Heart right ventricle (tissue), 16 donors: ENCODE measurements at regions not wholly inside any gene's neighbourhood (a gene's known extent, or its start where the extent isn't known, plus 50 kb on each side); places are given as distances from the start of the nearest gene placed in this dataset.

Experiments
- ATAC-seq, 8 donors: fragments of 200-7000 bp; cut with Tn5 transposase; one replicate each; pipeline ENCODE4 v1.9.1; 2020; ENCODE audit warnings: mild to moderate bottlenecking in 8 of 8, moderate library complexity in 8 of 8, moderate number of reproducible peaks in 1 of 8
- DNase-seq, 2 donors: peaks; one replicate each; pipeline ENCODE4 v3.0.0-alpha.2; 2020
- H3K27ac ChIP-seq, 10 donors: fragments of 200-600 bp; sonication (generic) in 2 of 10; one replicate each; pipeline versions ENCODE4 v1.5.0 to v1.8.0; 2020 to 2022; ENCODE audit warnings: mild to moderate bottlenecking in 3 of 10
- H3K27me3 ChIP-seq, 7 donors: fragments of 200-600 bp; one replicate each; pipeline ENCODE4 v1.8.0; 2021 to 2022; ENCODE audit warnings: mild to moderate bottlenecking in 2 of 7
- H3K36me3 ChIP-seq, 9 donors: fragments of 200-600 bp; sonication (generic) in 1 of 9; one replicate each; pipeline versions ENCODE4 v1.5.0 to v1.8.0; 2020 to 2022; ENCODE audit warnings: mild to moderate bottlenecking in 2 of 9
- H3K4me1 ChIP-seq, 9 donors: fragments of 200-600 bp; sonication (generic) in 1 of 9; one replicate each; pipeline versions ENCODE4 v1.5.0 to v1.8.0; 2020 to 2022; ENCODE audit warnings: mild to moderate bottlenecking in 4 of 9
- H3K4me3 ChIP-seq, 10 donors: fragments of 200-600 bp; sonication (generic) in 2 of 10; one replicate each; pipeline versions ENCODE4 v1.5.0 to v1.8.0; 2020 to 2022; ENCODE audit warnings: mild to moderate bottlenecking in 7 of 10, moderate library complexity in 2 of 10
- H3K9me3 ChIP-seq, 11 donors: fragments of 200-600 bp in 10 of 11; sonication (generic) in 2 of 11; one replicate each; pipeline versions ENCODE4 v1.5.0 to v1.8.0; 2013 to 2022; ENCODE audit warnings: mild to moderate bottlenecking in 2 of 11, control low read depth in 1 of 11, moderate library complexity in 1 of 11
- CTCF ChIP-seq, 9 donors: fragments of 200-600 bp; sonication (generic) in 2 of 9; IDR thresholded peaks; one replicate each; pipeline versions ENCODE4 v1.5.0 to v1.8.0; 2021 to 2022; ENCODE audit warnings: antibody characterized with exemption in 9 of 9, mild to moderate bottlenecking in 5 of 9, moderate library complexity in 1 of 9
- WGBS, 2 donors: extraction: QIAGEN DNeasy Blood & Tissue Kit; methylation state at CpG; one replicate each; pipeline ENCODE4 v1.1.7; 2013; ENCODE audit warnings: inconsistent platforms in 1 of 2; 5-methylcytosine and 5-hydroxymethylcytosine counted together
- intact Hi-C, 10 donors: fragments of 100-400 bp; cut with DNase I; formaldehyde crosslinking; loops; one replicate each; pipeline versions ENCODE4 v1.11.1 to v1.14.2; 2022
- donor health status: Arrhythmogenic right ventricular cardiomyopathy.
- donor health status: ischemic (EF 13 %, LVEDD 7.1; RV severe dilation, severe dysfunction).
- donor health status: healthy with polysubstance abuse.
- donor health status: DM: no; HTN: yes; CAD: no.
- donor health status: DM: no; HTN: no; CAD: no.
- donor health status: ischemic (EF 25% LVEDD 6.9; RV normal size, moderate dysfunction).
- donor health status: ischemic (EF 25% LVEDD 5.7; RV mildly dilated, moderate dysfunction).
- donor health status: healthy.
- donor health status: DM: yes; HTN: yes; CAD: no.
- donor health status: Ischemic cardiomyopathy.
- donor health status: ischemic (EF 35%, LVEDD 5.7; RV mildly dilated, moderate dysfunction).
- donor health status: nonischemic (EF 11% LVEDD 7.7; RV severe dilation, severe dysfunction).
- donor health status: DM: yes; HTN: yes; CAD: no.
- donor health status: PGD.
- donor health status: ischemic (EF 29% LVEDD 5.4; RV normal size, mild dysfunction).
- donor health status: nonischemic (EF 23%, LVEDD 6.1; RV moderate dilation, normal function).

- Histone ChIP-seq H3K9me3 (no peaks in the 10 kb centered on the region), H3K27me3 (peaks cover 0 to 51% (median 7%) of the 10 kb centered on the region in 7 donors), H3K27ac (no peak overlapping the region), H3K4me3 (no peak overlapping the region), H3K36me3 (no peaks in the 10 kb centered on the region), H3K4me1 (no peaks in the 10 kb centered on the region)
- WGBS, 2 donors = 65 to 68% methylated on average over 4 of the region's 4 CpGs
- intact Hi-C loops = no loop called here
- ATAC-seq (no peak), DNase-seq (no peak)
- no peak for TF ChIP-seq CTCF (IDR thresholded peaks at IDR 0.05)
Observed at GRCh38 chr5:4513381-4513780, 626.7 kb upstream of the ADAMTS16 start.

DNA sequence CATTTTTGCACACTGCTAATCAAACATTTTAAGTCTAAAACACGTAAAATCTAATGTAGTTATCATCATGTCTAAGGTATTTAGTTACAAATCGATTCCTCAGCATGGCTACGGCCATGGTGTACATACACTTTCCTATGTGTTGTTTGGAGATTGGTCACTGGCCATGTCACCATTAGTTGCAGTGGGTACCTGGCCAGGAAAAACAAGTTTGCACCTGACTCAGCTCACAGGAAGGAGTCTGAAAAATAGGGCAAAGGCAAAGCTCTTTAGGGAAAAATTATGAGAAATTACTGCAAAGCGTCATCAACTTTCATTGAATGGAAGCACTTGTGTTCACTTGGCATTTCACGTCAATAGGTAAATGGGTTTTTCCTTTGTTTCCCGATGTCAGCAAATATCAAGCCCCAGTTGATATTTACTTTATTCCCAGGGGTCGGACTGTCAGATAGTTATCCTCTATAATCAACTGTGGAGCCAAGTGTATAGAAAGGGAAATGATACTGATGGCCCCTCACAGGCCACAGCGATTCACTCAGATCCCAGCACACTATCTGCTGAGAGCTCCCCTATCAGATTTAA, 626.0 kb upstream of the ADAMTS16 start:
- Histone ChIP-seq H3K4me1 (no peaks in the 10 kb centered on the region), H3K36me3 (no peaks in the 10 kb centered on the region), H3K27me3 (peaks cover 0 to 44% (median 7%) of the 10 kb centered on the region in 7 donors), H3K27ac (no peak overlapping the region), H3K9me3 (no peaks in the 10 kb centered on the region), H3K4me3 (no peak overlapping the region)
- intact Hi-C loops = no loop called here
- TF ChIP-seq CTCF (IDR thresholded peaks at IDR 0.05) = no peak
- no peak for ATAC-seq
- DNase-seq = no peak
- 73 to 86% methylated on average over 8 of the region's 8 CpGs for WGBS, 2 donors

DNA sequence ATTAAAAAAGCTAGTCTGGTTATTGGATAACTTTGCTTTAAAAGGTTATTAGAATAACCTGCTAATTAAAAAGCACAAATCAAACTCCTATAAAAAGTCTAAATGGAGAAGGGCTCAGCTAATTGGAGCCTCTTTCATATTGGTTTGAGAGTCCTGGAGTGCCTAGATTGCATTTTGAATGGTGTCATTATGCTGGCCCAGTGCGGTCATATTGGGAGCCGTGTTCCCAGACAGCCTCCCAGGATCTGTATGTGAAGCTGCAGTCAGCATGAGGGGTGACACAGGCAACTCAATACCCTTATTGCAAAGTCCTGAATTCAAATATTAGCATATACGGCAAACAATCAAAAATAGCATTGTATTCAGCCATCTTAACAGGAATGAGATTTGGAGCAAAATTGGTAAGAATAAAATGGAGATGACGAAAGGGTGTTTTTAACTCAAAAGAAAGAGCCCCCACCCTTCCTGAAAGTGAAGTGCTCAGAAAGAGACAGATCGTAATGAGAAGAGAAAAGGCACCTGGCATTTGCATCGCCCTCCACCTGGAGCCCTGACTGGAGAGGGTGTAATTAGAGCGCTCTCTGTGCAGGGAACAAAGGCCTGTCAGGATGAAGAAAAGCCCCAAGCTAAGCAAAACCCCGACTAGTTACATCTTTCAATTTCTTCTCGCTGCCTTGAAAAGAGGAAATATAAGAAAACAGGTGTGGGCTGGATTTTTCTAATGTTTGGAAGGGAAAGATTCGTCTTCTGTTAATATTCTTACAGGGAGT, 621.0 kb upstream of the ADAMTS16 start:
- ATAC-seq (no peak), DNase-seq (no peak)
- H3K27ac ChIP-seq = no peak overlapping the region
- TF ChIP-seq CTCF (IDR thresholded peaks at IDR 0.05) = no peak
- H3K4me3 ChIP-seq = no peak overlapping the region
- H3K4me1 ChIP-seq = no peaks in the 10 kb centered on the region
- H3K9me3 ChIP-seq = no peaks in the 10 kb centered on the region
- no peaks in the 10 kb centered on the region for H3K36me3 ChIP-seq
- peaks cover 0 to 16% (median 5%) of the 10 kb centered on the region in 7 donors for H3K27me3 ChIP-seq
- WGBS, 2 donors = 81 to 86% methylated on average over 10 of the region's 10 CpGs
- intact Hi-C loops = no loop called here

GRCh38 chr5:4520559-4520958, 619.6 kb upstream of the ADAMTS16 start:
- DNase-seq (no peak), ATAC-seq (no peak)
- no peaks in the 10 kb centered on the region for H3K36me3 ChIP-seq
- no peak overlapping the region for H3K4me3 ChIP-seq
- no peak for TF ChIP-seq CTCF (IDR thresholded peaks at IDR 0.05)
- H3K27me3 ChIP-seq = peaks cover 0 to 4% (median 0%) of the 10 kb centered on the region in 7 donors
- H3K9me3 ChIP-seq = no peaks in the 10 kb centered on the region
- H3K27ac ChIP-seq = no peak overlapping the region
- no peaks in the 10 kb centered on the region for H3K4me1 ChIP-seq
- 72 to 80% methylated on average over 1 of the region's 1 CpG for WGBS, 2 donors
- intact Hi-C loops = no loop called here
